ENCODE measurements at regions not wholly inside any gene's neighbourhood (a gene's known extent, or its start where the extent isn't known, plus 50 kb on each side); places are given as distances from the start of the nearest gene placed in this dataset.
"Not testable (repeated sequence)": the region's sequence is repeated elsewhere in the genome, so short reads cannot be mapped to it uniquely, and the experiment has no call there.

GRCh38 chr21:16116069-16116468, 386.3 kb downstream of the USP25 start:
- in situ Hi-C loops (cut with HindIII; ENCODE audit: low pct_unique_long_range_greater_than_20kb, low sequenced_read_pairs): no loop called here
- no peak for DNase-seq (ENCODE audit: low read depth in 1 of 2, low spot score in 1 of 2)
- TF ChIP-seq JUND (IDR thresholded peaks at IDR 0.05; ENCODE audit: low read depth): no peak

GRCh38 chr21:16116798-16117197, 387.0 kb downstream of the USP25 start:
- in situ Hi-C loops (cut with HindIII; ENCODE audit: low pct_unique_long_range_greater_than_20kb, low sequenced_read_pairs): no loop called here
- TF ChIP-seq JUND (IDR thresholded peaks at IDR 0.05; ENCODE audit: low read depth): no peak
- DNase-seq (ENCODE audit: low read depth in 1 of 2, low spot score in 1 of 2): no peak

- no peak for TF ChIP-seq JUND (IDR thresholded peaks at IDR 0.05; ENCODE audit: low read depth)
- in situ Hi-C loops (cut with HindIII; ENCODE audit: low pct_unique_long_range_greater_than_20kb, low sequenced_read_pairs): no loop called here
- no peak for DNase-seq (ENCODE audit: low read depth in 1 of 2, low spot score in 1 of 2)
Observed at GRCh38 chr21:16117331-16117730, 387.5 kb downstream of the USP25 start.

- DNase-seq (ENCODE audit: low read depth in 1 of 2, low spot score in 1 of 2): peak in 1 of 2 experiments; percentile 25
- in situ Hi-C loops (cut with HindIII; ENCODE audit: low pct_unique_long_range_greater_than_20kb, low sequenced_read_pairs): no loop called here
- no peak for TF ChIP-seq JUND (IDR thresholded peaks at IDR 0.05; ENCODE audit: low read depth)
Observed at GRCh38 chr21:16117851-16118590, 388.2 kb downstream of the USP25 start.

GRCh38 chr21:16124378-16125138, 394.8 kb downstream of the USP25 start:
- in situ Hi-C loops (cut with HindIII; ENCODE audit: low pct_unique_long_range_greater_than_20kb, low sequenced_read_pairs): no loop called here
- no peak for TF ChIP-seq JUND (IDR thresholded peaks at IDR 0.05; ENCODE audit: low read depth)
- DNase-seq (ENCODE audit: low read depth in 1 of 2, low spot score in 1 of 2): no peak

GRCh38 chr21:16125274-16125673, 395.5 kb downstream of the USP25 start:
- in situ Hi-C loops (cut with HindIII; ENCODE audit: low pct_unique_long_range_greater_than_20kb, low sequenced_read_pairs): no loop called here
- no peak for DNase-seq (ENCODE audit: low read depth in 1 of 2, low spot score in 1 of 2)
- no peak for TF ChIP-seq JUND (IDR thresholded peaks at IDR 0.05; ENCODE audit: low read depth)

- DNase-seq (ENCODE audit: low read depth in 1 of 2, low spot score in 1 of 2); in situ Hi-C loops (cut with HindIII; ENCODE audit: low pct_unique_long_range_greater_than_20kb, low sequenced_read_pairs): not testable (repeated sequence)
Observed at GRCh38 chr21:16132453-16132852, 402.7 kb downstream of the USP25 start.

- in situ Hi-C loops (cut with HindIII; ENCODE audit: low pct_unique_long_range_greater_than_20kb, low sequenced_read_pairs): no loop called here
- TF ChIP-seq JUND (IDR thresholded peaks at IDR 0.05; ENCODE audit: low read depth): no peak
- no peak for DNase-seq (ENCODE audit: low read depth in 1 of 2, low spot score in 1 of 2)
Observed at GRCh38 chr21:16133248-16133647, 403.5 kb downstream of the USP25 start.

- DNase-seq (ENCODE audit: low read depth in 1 of 2, low spot score in 1 of 2): no peak
- TF ChIP-seq JUND (IDR thresholded peaks at IDR 0.05; ENCODE audit: low read depth): no peak
- in situ Hi-C loops (cut with HindIII; ENCODE audit: low pct_unique_long_range_greater_than_20kb, low sequenced_read_pairs): no loop called here
Observed at GRCh38 chr21:16134134-16134533, 404.4 kb downstream of the USP25 start.

- TF ChIP-seq JUND (IDR thresholded peaks at IDR 0.05; ENCODE audit: low read depth): no peak
- in situ Hi-C loops (cut with HindIII; ENCODE audit: low pct_unique_long_range_greater_than_20kb, low sequenced_read_pairs): no loop called here
- DNase-seq (ENCODE audit: low read depth in 1 of 2, low spot score in 1 of 2): no peak
Observed at GRCh38 chr21:16137106-16137505, 407.3 kb downstream of the USP25 start.

- no peak for TF ChIP-seq JUND (IDR thresholded peaks at IDR 0.05; ENCODE audit: low read depth)
- in situ Hi-C loops (cut with HindIII; ENCODE audit: low pct_unique_long_range_greater_than_20kb, low sequenced_read_pairs): no loop called here
- no peak for DNase-seq (ENCODE audit: low read depth in 1 of 2, low spot score in 1 of 2)
Observed at GRCh38 chr21:16145052-16145451, 415.3 kb downstream of the USP25 start.

- in situ Hi-C loops (cut with HindIII; ENCODE audit: low pct_unique_long_range_greater_than_20kb, low sequenced_read_pairs): no loop called here
- DNase-seq (ENCODE audit: low read depth in 1 of 2, low spot score in 1 of 2): no peak
- TF ChIP-seq JUND (IDR thresholded peaks at IDR 0.05; ENCODE audit: low read depth): no peak
Observed at GRCh38 chr21:16145479-16145878, 415.7 kb downstream of the USP25 start.

- no peak for DNase-seq (ENCODE audit: low read depth in 1 of 2, low spot score in 1 of 2)
- in situ Hi-C loops (cut with HindIII; ENCODE audit: low pct_unique_long_range_greater_than_20kb, low sequenced_read_pairs): no loop called here
- TF ChIP-seq JUND (IDR thresholded peaks at IDR 0.05; ENCODE audit: low read depth): no peak
Observed at GRCh38 chr21:16154321-16154720, 424.5 kb downstream of the USP25 start.
